Lower leg skin (tissue), 3 donors: ENCODE measurements at regions not wholly inside any gene's neighbourhood (a gene's known extent, or its start where the extent isn't known, plus 50 kb on each side); places are given as distances from the start of the nearest gene placed in this dataset.

ENCODE experiments used
- POLR2A ChIP-seq, 2 donors: fragments of 450-650 bp; IDR thresholded peaks; one replicate each; pipeline ENCODE4 v1.6.1; 2016 to 2017; ENCODE audit warnings: antibody characterized with exemption in 2 of 2, mild to moderate bottlenecking in 1 of 2, moderate library complexity in 1 of 2
- TF ChIP-seq, protein P1 (sequence below), 3 donors: fragments of 450-650 bp; IDR thresholded peaks; one replicate each; pipeline ENCODE4 v1.5.1; 2016; ENCODE audit warnings: antibody characterized with exemption in 3 of 3, mild to moderate bottlenecking in 3 of 3, moderate library complexity in 2 of 3

DNA sequence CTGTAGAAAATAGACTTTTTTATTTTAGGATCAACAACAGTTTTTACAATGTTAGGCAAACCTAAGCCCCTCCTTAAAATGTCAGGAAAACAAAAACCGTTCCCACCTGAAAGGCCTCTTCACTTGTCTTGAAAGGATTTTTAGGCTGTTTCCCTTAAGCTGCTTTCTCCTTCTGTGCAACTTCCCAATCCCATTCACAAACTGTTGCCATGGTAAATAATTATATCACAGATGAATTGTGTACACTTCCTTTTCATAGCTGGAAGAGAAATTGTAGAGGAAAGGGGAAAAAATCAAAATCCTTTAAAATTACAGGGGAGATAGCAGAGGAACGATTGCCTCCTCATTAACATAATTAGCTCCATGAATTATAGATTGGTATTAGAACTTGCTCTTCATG is 1488.0 kb upstream of the CELF4 start:
- TF ChIP-seq POLR2A (IDR thresholded peaks at IDR 0.05), result no peak
- TF ChIP-seq, protein P1, sequence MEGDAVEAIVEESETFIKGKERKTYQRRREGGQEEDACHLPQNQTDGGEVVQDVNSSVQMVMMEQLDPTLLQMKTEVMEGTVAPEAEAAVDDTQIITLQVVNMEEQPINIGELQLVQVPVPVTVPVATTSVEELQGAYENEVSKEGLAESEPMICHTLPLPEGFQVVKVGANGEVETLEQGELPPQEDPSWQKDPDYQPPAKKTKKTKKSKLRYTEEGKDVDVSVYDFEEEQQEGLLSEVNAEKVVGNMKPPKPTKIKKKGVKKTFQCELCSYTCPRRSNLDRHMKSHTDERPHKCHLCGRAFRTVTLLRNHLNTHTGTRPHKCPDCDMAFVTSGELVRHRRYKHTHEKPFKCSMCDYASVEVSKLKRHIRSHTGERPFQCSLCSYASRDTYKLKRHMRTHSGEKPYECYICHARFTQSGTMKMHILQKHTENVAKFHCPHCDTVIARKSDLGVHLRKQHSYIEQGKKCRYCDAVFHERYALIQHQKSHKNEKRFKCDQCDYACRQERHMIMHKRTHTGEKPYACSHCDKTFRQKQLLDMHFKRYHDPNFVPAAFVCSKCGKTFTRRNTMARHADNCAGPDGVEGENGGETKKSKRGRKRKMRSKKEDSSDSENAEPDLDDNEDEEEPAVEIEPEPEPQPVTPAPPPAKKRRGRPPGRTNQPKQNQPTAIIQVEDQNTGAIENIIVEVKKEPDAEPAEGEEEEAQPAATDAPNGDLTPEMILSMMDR (IDR thresholded peaks at IDR 0.05), result no peak
